DND-41 (cell line): ENCODE measurements at regions not wholly inside any gene's neighbourhood (a gene's known extent, or its start where the extent isn't known, plus 50 kb on each side); places are given as distances from the start of the nearest gene placed in this dataset.

Experiments used
- ATAC-seq: fragments of 200-7000 bp; cut with Tn5 transposase; 3 replicates; pipeline ENCODE4 v1.9.1; 2021; ENCODE audit warnings: low read depth; ENCODE audit not compliant: insufficient read depth
- DNase-seq: peaks from one replicate; pipeline ENCODE4 v3.0.0-alpha.2; 2020
- H2AFZ ChIP-seq: 2 replicates; pipeline ENCODE4 v1.6.0; 2012; ENCODE audit warnings: low read depth, low read length
- H3K27ac ChIP-seq: 2 replicates; pipeline ENCODE4 v1.5.1; 2012; ENCODE audit warnings: low read length, inconsistent platforms
- H3K27me3 ChIP-seq: fragments of 200-600 bp; sonication (generic); 2 replicates; pipeline ENCODE4 v1.6.0; 2012; ENCODE audit warnings: low read length, mild to moderate bottlenecking, inconsistent platforms; ENCODE audit not compliant: insufficient read depth, poor library complexity
- H3K36me3 ChIP-seq: 2 replicates; pipeline ENCODE4 v1.5.1; 2012; ENCODE audit warnings: low read length, inconsistent platforms; ENCODE audit not compliant: insufficient read depth
- H3K4me1 ChIP-seq: 2 replicates; pipeline ENCODE4 v1.5.1; 2012; ENCODE audit warnings: mild to moderate bottlenecking, low read length; ENCODE audit not compliant: insufficient read depth
- H3K4me2 ChIP-seq: 2 replicates; pipeline ENCODE4 v1.6.0; 2012; ENCODE audit warnings: mild to moderate bottlenecking, moderate library complexity, low read length, inconsistent platforms; ENCODE audit not compliant: insufficient read depth
- H3K4me3 ChIP-seq, 2 experiments: fragments of 200-600 bp in 1 of 2; shearing (Covaris generic) in 1 of 2; 2 replicates each; pipeline ENCODE4 v1.5.1; 2012 to 2016; ENCODE audit warnings: inconsistent platforms in 2 of 2, low read length in 2 of 2, mild to moderate bottlenecking in 2 of 2, low read depth in 1 of 2, moderate library complexity in 1 of 2
- H3K79me2 ChIP-seq: 2 replicates; pipeline ENCODE4 v1.6.0; 2012; ENCODE audit warnings: low read length, inconsistent platforms; ENCODE audit not compliant: insufficient read depth
- H3K9ac ChIP-seq: 2 replicates; pipeline ENCODE4 v1.6.0; 2012; ENCODE audit warnings: low read depth, mild to moderate bottlenecking, inconsistent platforms, low read length, moderate library complexity
- H3K9me3 ChIP-seq: 2 replicates; pipeline ENCODE4 v1.5.1; 2012; ENCODE audit warnings: low read length, moderate library complexity, mild to moderate bottlenecking, inconsistent platforms; ENCODE audit not compliant: insufficient read depth, severe bottlenecking
- H4K20me1 ChIP-seq: 2 replicates; pipeline ENCODE4 v1.6.0; 2012; ENCODE audit warnings: low read length; ENCODE audit not compliant: insufficient read depth
- CTCF ChIP-seq: IDR thresholded peaks from 2 replicates; pipeline ENCODE4 v1.5.1; 2012; ENCODE audit warnings: borderline replicate concordance, low read length, moderate library complexity, mild to moderate bottlenecking; ENCODE audit not compliant: poor library complexity, severe bottlenecking; ENCODE audit errors: extremely low read depth
- EZH2 ChIP-seq: IDR thresholded peaks from 3 replicates; pipeline ENCODE4 v1.6.1; 2012; ENCODE audit warnings: borderline replicate concordance, low read depth, mild to moderate bottlenecking, moderate library complexity, low read length, inconsistent platforms; ENCODE audit not compliant: severe bottlenecking

GRCh38 chrY:19577250-19577649, 167.3 kb downstream of the KDM5D start:
- Histone ChIP-seq H3K9me3 (no peaks in the 10 kb centered on the region), H2AFZ (no peak overlapping the region), H3K27ac (peak overlapping the region; percentile 65), H3K4me3 (no peak overlapping the region), H4K20me1 (peaks cover 23% of the 10 kb centered on the region), H3K79me2 (peaks cover 91% of the 10 kb centered on the region), H3K9ac (no peak overlapping the region), H3K27me3 (no peaks in the 10 kb centered on the region), H3K4me2 (no peak overlapping the region), H3K36me3 (peaks cover 44% of the 10 kb centered on the region), H3K4me1 (peaks cover 83% of the 10 kb centered on the region)
- no peak for ATAC-seq
- TF ChIP-seq CTCF (no peak), EZH2 (no peak)
- no peak for DNase-seq

- H3K4me3 ChIP-seq = no peak overlapping the region
- H4K20me1 ChIP-seq = peaks cover 36% of the 10 kb centered on the region
- H3K4me2 ChIP-seq = peak overlapping the region; percentile 12; the same call in 1 of the 2 replicates
- H3K27me3 ChIP-seq = no peaks in the 10 kb centered on the region
- peaks cover 83% of the 10 kb centered on the region for H3K4me1 ChIP-seq
- peaks cover 58% of the 10 kb centered on the region for H3K36me3 ChIP-seq
- no peak for ATAC-seq
- no peak overlapping the region for H3K9ac ChIP-seq
- H3K79me2 ChIP-seq = peaks cover 100% of the 10 kb centered on the region
- no peak overlapping the region for H3K27ac ChIP-seq
- TF ChIP-seq EZH2 (no peak), CTCF (no peak)
- no peaks in the 10 kb centered on the region for H3K9me3 ChIP-seq
- H2AFZ ChIP-seq = no peak overlapping the region
- DNase-seq = no peak
Observed at GRCh38 chrY:19574939-19575338, 169.6 kb downstream of the KDM5D start.

- no peak for ATAC-seq
- H4K20me1 ChIP-seq = peaks cover 36% of the 10 kb centered on the region
- H3K79me2 ChIP-seq = peaks cover 100% of the 10 kb centered on the region
- peak overlapping the region; percentile 64 for H3K27ac ChIP-seq
- H3K9ac ChIP-seq = no peak overlapping the region
- H3K36me3 ChIP-seq = peaks cover 55% of the 10 kb centered on the region
- H2AFZ ChIP-seq = no peak overlapping the region
- no peaks in the 10 kb centered on the region for H3K27me3 ChIP-seq
- H3K4me2 ChIP-seq = peak overlapping the region; percentile 49; the same call in 1 of the 2 replicates
- TF ChIP-seq EZH2 (no peak), CTCF (no peak)
- H3K4me3 ChIP-seq = no peak overlapping the region; a peak in 1 of 4 replicates
- no peak for DNase-seq
- H3K4me1 ChIP-seq = peaks cover 70% of the 10 kb centered on the region
- no peaks in the 10 kb centered on the region for H3K9me3 ChIP-seq
Observed at GRCh38 chrY:19573646-19574045, 170.9 kb downstream of the KDM5D start.

- ATAC-seq = no peak
- peak overlapping the region; percentile 68 for H3K4me2 ChIP-seq
Observed at GRCh38 chrY:19570999-19571398, 173.5 kb downstream of the KDM5D start.

More at GRCh38 chrY:19570999-19571398, 173.5 kb downstream of the KDM5D start:
- DNase-seq = no peak
- peak overlapping the region; percentile 79 for H3K27ac ChIP-seq
- TF ChIP-seq CTCF = no peak
- no peak for TF ChIP-seq EZH2
- H3K79me2 ChIP-seq = peaks cover 96% of the 10 kb centered on the region
- peak overlapping the region in 1 of 2 experiments; percentile 74; a peak in 3 of 4 replicates for H3K4me3 ChIP-seq
- H3K36me3 ChIP-seq = peaks cover 36% of the 10 kb centered on the region
- peaks cover 36% of the 10 kb centered on the region for H4K20me1 ChIP-seq
- H2AFZ ChIP-seq = no peak overlapping the region
- H3K4me1 ChIP-seq = peaks cover 60% of the 10 kb centered on the region
- H3K27me3 ChIP-seq = no peaks in the 10 kb centered on the region
- peak overlapping the region; percentile 86 for H3K9ac ChIP-seq
- H3K9me3 ChIP-seq = no peaks in the 10 kb centered on the region
